Stimulated activated CD8-positive, alpha-beta memory T cell treated with anti-CD3 and anti-CD28 coated beads, Interleukin-4, amount 100 ng/mL, for 1 hour (primary cell): ENCODE measurements at regions not wholly inside any gene's neighbourhood (a gene's known extent, or its start where the extent isn't known, plus 50 kb on each side); places are given as distances from the start of the nearest gene placed in this dataset.

ENCODE experiments used
- DNase-seq, 2 donors: peaks; one replicate each; pipeline ENCODE4 v3.0.0-alpha.2; 2020; ENCODE audit warnings: low read depth in 2 of 2, low spot score in 1 of 2

DNA sequence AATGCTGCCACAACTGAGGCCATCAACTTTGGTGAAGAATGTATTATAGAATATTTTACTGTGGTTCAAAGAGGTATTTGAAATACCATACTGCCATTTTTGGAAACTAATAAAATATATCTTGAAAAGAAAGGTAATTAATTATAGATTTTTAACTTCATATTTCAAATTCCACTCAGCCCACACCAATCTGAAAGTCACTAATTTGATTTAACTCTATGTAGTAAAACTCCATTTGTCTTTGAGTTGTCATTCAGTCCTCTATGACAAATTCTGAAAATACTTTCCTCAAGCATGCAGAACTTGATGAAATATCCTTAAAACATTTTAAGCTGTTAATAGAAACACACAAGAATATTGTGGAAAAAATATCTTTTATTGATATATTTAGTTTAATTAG, 1196.7 kb upstream of the CITED2 start:
- no peak for DNase-seq

DNA sequence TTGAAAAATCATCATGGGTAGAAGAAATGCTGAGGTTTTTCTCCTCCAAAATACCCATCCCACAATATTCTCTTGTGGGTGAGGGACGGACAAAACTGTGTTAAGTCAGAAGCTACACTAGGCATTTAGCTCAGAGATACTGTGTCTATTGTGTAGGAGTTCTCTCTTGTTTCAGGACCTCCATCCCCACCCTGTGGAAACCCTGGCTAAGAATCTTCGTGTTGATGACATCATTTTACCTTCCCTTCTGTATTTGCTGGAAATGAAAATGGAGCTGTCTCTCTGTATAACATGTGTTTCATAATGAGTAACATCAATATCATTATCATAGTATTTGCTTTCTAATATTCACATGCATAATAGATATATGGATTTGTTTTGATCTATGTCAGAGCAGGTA, 1193.0 kb upstream of the CITED2 start:
- no peak for DNase-seq

GRCh38 chr6:140566781-140567277, 1192.4 kb upstream of the CITED2 start:
- DNase-seq = no peak

DNA sequence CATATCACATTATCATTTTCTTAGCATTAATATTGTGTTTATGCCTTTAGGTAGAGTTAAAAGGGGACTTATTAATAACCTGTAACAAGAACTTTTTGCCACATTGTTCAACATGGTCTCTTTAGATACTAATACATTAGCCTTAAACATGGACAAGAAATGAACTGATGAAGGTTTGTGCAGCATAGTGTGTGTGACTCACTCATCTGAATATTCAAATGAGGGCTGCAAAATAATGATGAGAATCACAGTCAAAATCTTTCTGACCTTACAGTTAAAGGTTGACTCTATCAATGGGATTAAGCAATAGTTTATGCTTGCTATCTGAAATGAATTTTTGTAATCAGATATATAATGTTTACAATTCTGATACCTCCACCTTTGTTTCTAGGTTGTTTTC, 1189.3 kb upstream of the CITED2 start:
- DNase-seq = no peak

DNA sequence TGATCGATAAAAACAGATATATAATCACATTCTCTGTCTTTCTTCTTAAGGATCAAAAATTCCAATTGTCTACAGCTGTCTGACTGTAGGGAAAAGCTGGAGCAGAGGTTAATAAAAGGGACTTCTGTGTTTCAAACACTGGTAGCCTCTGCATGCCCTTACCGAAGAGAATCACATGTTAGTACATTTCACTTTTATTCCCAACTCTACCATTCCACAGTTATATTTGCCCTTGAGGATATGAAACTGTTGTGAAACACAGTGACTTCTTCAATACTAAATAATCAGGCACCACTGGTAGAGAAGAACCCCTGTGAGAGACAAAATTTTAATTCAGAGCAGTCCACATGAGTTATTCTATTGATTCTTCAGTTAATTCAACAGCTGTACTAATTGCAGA, 1187.3 kb upstream of the CITED2 start:
- DNase-seq = no peak

DNA sequence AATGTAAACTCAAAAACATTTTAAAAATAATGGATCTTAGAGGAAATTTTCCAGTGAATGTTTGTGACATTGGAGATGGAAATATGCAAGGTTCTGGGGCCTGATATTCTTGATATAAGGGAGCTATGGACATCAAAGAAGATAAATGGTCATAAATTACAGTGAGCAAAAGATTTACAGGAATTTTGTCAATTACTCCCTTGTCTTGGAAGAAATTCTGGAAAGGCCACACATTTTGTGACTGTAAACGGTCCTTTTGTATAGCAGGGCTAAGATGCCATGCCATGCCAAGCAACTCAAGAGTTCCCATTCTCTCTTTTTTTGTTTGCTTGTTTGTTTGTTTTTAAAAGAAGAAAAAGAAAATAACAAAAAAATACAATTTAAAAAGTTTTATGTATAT, 1186.2 kb upstream of the CITED2 start:
- no peak for DNase-seq

DNA sequence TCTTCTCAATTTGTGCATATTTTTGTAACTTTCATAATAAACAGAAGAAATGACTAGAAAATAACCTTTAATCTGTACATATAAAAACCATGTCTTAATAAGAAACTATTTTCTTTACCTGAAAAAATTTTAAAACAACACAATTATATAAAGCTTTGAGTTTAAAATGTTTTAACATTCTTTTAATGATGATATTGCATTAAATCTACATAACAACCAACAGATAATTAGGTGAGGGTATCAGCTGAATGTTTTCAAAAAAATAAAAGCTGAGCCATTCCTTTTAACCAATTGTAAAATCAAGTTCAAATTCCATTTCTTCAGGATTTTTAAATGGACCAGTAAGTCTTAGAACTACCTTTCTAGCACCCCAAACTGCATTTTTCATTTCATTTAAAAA, 1185.0 kb upstream of the CITED2 start:
- DNase-seq = no peak

DNA sequence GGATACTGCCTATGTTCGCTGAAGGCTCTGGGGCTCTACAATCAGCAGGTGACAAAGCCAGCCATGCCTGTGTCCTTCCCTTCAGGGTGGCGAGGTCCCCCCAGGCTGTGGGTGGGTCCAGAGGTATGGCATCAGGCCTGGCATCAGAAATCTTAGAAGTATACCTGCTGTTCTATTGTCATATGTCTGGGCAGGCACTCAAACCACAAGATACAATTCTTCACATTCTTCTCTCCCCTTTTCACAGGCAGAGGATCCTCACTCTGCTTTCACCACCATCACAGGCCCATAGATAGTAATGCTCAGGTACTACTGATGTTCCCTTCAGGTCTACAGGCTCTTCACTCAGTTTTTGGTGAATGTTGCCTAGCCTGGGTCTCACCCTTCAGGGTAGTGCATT, 1180.0 kb upstream of the CITED2 start:
- DNase-seq = no peak

GRCh38 chr6:140548366-140548765, 1173.9 kb upstream of the CITED2 start:
- DNase-seq = no peak

DNA sequence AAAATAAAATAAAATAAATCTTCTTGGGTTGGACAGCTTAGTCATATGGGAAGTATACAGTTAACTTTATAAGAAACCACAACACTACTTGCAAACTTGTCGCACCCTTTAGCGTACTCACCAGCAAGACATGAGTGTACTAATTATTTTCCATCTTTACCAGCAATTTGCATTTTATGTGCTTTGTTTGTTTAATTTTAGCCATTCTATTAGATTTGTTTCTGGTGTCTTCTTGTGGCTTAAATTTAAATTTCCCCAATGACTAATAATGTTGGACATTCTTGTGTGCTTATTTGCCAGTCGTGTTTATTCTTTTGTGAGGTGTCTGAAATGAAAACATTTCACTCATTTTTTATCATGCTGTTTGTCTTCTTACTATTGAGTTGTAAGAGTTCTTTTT, 1172.2 kb upstream of the CITED2 start:
- DNase-seq = no peak

GRCh38 chr6:140544431-140544830, 1170.0 kb upstream of the CITED2 start:
- DNase-seq = no peak

- DNase-seq = no peak
Observed at GRCh38 chr6:140542863-140543262, 1168.4 kb upstream of the CITED2 start.

DNA sequence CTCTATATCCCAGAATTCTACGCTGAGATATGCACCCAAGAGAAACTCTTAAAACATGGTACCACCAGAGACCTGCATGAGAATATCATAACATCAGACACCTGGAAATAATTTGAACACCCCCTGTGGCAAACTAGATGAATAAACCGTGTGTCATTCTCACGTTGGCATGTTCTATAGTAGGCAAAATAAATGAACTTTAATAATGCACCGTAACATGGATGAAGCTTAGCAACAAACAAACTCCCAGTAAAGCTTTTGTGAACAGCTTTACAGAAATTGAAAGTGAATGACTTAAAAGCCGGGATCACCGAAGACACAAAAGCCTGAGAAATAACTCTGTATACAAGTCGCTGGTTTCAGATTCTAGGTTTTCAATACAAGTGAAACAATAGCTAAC, 1166.8 kb upstream of the CITED2 start:
- no peak for DNase-seq

DNA sequence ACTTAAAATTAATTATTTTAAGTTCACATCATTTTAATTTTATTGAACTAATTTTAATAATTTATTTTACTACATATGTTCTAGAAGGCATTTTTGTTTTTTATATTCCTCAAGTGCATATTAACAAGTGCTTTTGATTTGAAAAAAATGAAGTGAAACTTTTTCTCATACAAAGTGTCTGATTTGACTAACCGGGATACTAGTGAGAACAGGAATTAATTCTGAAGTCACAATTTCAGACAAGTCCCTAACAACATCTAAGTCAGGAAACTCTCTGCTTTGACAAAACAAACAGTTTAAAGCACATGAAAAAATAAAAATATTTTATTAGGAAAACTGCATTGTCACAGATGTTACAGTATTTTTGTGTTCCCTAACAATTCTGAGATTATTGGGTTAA, 1166.3 kb upstream of the CITED2 start:
- DNase-seq = no peak

DNA sequence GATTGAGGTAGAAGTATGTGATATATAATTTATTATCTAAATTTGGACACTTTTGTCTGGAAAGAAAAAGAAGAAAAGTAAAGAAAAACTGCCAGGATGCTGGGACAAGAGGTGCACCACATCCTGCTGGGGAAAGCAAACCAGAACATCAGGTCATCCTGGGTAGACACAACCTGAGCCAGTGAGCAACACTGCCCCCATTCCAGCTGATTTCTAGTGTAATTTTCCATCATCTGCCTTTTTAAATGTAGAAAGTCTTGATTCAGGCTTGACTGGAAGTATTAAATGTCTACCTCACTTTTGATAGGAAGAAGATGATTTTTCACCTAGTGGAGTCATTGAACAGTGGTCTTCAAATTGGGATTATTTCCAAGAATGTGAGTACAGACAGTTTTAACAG, 1164.5 kb upstream of the CITED2 start:
- DNase-seq = no peak

GRCh38 chr6:140537834-140538705, 1163.6 kb upstream of the CITED2 start:
- DNase-seq = no peak

GRCh38 chr6:140537211-140537610, 1162.8 kb upstream of the CITED2 start:
- DNase-seq = no peak

GRCh38 chr6:140535511-140535910, 1161.1 kb upstream of the CITED2 start:
- DNase-seq = no peak

GRCh38 chr6:140533526-140533925, 1159.1 kb upstream of the CITED2 start:
- DNase-seq = no peak

GRCh38 chr6:140504776-140505175, 1130.3 kb upstream of the CITED2 start:
- DNase-seq = no peak

GRCh38 chr6:140500849-140501248, 1126.4 kb upstream of the CITED2 start:
- no peak for DNase-seq

DNA sequence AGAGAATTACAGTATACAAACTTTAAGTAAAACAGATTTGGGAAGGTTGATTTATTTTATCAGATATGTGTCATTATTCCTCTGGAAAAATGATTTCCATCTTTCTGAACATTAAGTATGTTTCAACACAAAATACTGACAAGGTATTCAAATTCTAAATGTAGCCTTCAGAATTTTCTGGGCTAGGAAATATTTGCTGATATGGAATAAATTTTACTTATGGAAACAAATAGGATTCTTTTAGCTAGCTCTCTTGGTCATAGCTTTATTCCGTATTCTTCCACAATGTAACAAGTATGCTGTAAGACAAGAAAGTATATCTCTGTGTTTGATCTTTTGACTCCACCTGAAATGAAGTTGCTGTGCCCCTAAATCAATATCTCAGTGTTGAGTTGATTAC, 1125.2 kb upstream of the CITED2 start:
- DNase-seq = no peak
